GM12892 (cell line): ENCODE measurements at regions not wholly inside any gene's neighbourhood (a gene's known extent, or its start where the extent isn't known, plus 50 kb on each side); places are given as distances from the start of the nearest gene placed in this dataset.

Experiments
- POLR2A ChIP-seq: IDR thresholded peaks from 2 replicates; pipeline ENCODE4 v1.6.1; 2011; ENCODE audit warnings: low read depth, low read length, control low read depth
- POLR2AphosphoS5 ChIP-seq: IDR thresholded peaks from 2 replicates; pipeline ENCODE4 v1.6.1; 2011; ENCODE audit warnings: low read depth, low read length, control low read depth
- TAF1 ChIP-seq: IDR thresholded peaks from 2 replicates; pipeline ENCODE4 v1.6.1; 2011; ENCODE audit warnings: low read depth, mild to moderate bottlenecking, control low read depth, low read length, borderline replicate concordance

- TF ChIP-seq POLR2A (no peak), POLR2AphosphoS5 (no peak), TAF1 (no peak)
These were observed 194.6 kb downstream of the SEC23IP start for GRCh38 chr10:120087109-120087508.
